Endothelial cell of umbilical vein (primary cell): ENCODE measurements at regions not wholly inside any gene's neighbourhood (a gene's known extent, or its start where the extent isn't known, plus 50 kb on each side); places are given as distances from the start of the nearest gene placed in this dataset.

ENCODE experiments used
- EZH2 ChIP-seq: IDR thresholded peaks from 2 replicates; pipeline ENCODE4 v1.6.1; 2012; ENCODE audit warnings: borderline replicate concordance, low read depth, mild to moderate bottlenecking, moderate library complexity, low read length, inconsistent platforms; ENCODE audit not compliant: severe bottlenecking
- GATA2 ChIP-seq: IDR thresholded peaks from 2 replicates; pipeline ENCODE4 v1.7.0; 2011; ENCODE audit warnings: low read depth, mild to moderate bottlenecking, moderate library complexity, mixed read lengths, low read length; ENCODE audit not compliant: insufficient read length, insufficient read depth
- JUN ChIP-seq: IDR thresholded peaks from 2 replicates; pipeline ENCODE4 v1.6.1; 2011; ENCODE audit warnings: borderline replicate concordance, low read depth; ENCODE audit not compliant: insufficient read length, insufficient read depth
- POLR2A ChIP-seq: IDR thresholded peaks from 2 replicates; pipeline ENCODE4 v1.6.1; 2012; ENCODE audit warnings: low read depth, mild to moderate bottlenecking, control low read depth, low read length
- POLR2AphosphoS5 ChIP-seq: IDR thresholded peaks from 2 replicates; pipeline ENCODE4 v1.6.1; 2012; ENCODE audit warnings: low read depth, mild to moderate bottlenecking, control low read depth, low read length, moderate library complexity; ENCODE audit not compliant: insufficient read depth
- TF ChIP-seq, protein P1 (sequence below): IDR thresholded peaks from 2 replicates; pipeline ENCODE4 v1.6.1; 2011; ENCODE audit not compliant: insufficient read depth, insufficient read length
- TF ChIP-seq, protein P2 (sequence below), 2 donors: IDR thresholded peaks; 1 replicate in 1 of 2; 2 replicates in 1 of 2; pipeline ENCODE4 v1.5.1; 2011; ENCODE audit warnings: low read length in 2 of 2, mild to moderate bottlenecking in 2 of 2, moderate library complexity in 2 of 2, control low read depth in 1 of 2, inconsistent platforms in 1 of 2, low read depth in 1 of 2; ENCODE audit not compliant: insufficient read depth in 1 of 2; ENCODE audit errors: extremely low read depth in 1 of 2

DNA sequence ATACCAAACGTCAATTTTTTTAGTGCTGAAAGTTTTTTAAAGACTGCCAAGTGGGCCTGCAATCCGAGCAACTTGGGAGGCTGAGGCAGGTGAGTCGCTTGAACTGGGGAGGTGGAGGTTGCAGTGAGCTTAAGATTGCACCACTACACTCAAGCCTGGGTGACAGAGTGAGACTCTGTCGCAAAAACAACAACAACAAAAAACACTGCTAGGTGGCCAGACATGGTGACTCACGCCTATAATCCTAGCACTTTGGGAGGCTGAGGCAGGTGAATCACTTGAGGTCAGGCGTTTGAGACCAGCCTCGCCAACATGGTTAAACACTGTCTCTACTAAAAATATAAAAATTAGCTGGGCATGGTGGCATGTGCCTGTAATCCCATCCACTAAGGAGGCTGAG, 202.8 kb upstream of the COPS8 start:
- TF ChIP-seq, protein P1, sequence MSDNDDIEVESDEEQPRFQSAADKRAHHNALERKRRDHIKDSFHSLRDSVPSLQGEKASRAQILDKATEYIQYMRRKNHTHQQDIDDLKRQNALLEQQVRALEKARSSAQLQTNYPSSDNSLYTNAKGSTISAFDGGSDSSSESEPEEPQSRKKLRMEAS = no peak
- TF ChIP-seq POLR2AphosphoS5 = no peak
- TF ChIP-seq, protein P2, sequence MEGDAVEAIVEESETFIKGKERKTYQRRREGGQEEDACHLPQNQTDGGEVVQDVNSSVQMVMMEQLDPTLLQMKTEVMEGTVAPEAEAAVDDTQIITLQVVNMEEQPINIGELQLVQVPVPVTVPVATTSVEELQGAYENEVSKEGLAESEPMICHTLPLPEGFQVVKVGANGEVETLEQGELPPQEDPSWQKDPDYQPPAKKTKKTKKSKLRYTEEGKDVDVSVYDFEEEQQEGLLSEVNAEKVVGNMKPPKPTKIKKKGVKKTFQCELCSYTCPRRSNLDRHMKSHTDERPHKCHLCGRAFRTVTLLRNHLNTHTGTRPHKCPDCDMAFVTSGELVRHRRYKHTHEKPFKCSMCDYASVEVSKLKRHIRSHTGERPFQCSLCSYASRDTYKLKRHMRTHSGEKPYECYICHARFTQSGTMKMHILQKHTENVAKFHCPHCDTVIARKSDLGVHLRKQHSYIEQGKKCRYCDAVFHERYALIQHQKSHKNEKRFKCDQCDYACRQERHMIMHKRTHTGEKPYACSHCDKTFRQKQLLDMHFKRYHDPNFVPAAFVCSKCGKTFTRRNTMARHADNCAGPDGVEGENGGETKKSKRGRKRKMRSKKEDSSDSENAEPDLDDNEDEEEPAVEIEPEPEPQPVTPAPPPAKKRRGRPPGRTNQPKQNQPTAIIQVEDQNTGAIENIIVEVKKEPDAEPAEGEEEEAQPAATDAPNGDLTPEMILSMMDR (IDR thresholded peaks at IDR 0.05; ENCODE audit: extremely low read depth in 1 of 2, insufficient read depth in 1 of 2, low read depth in 1 of 2, low read length in 2 of 2) = no peak
- TF ChIP-seq JUN = no peak
- no peak for TF ChIP-seq POLR2A
- no peak for TF ChIP-seq EZH2
- no peak for TF ChIP-seq GATA2
